ENCODE measurements at regions not wholly inside any gene's neighbourhood (a gene's known extent, or its start where the extent isn't known, plus 50 kb on each side); places are given as distances from the start of the nearest gene placed in this dataset.

GRCh38 chr4:81746071-81746470 lies 274.4 kb upstream of the RASGEF1B start:
- H3K9me3 ChIP-seq, result no peaks in the 10 kb centered on the region
- TF ChIP-seq EP300 (IDR thresholded peaks at IDR 0.05) (no peak), POLR2A (IDR thresholded peaks at IDR 0.05; ENCODE audit: low read depth) (no peak), CTCF (IDR thresholded peaks at IDR 0.05) (no peak), POLR2AphosphoS5 (IDR thresholded peaks at IDR 0.05) (no peak)
- H3K4me1 ChIP-seq, result peaks cover 0 to 5% (median 0%) of the 10 kb centered on the region in 4 donors
- DNase-seq (ENCODE audit: extremely low spot score), result no peak
- no peak overlapping the region for H3K4me3 ChIP-seq
- no peaks in the 10 kb centered on the region for H3K27me3 ChIP-seq
- WGBS, result 90% methylated on average over 2 of the region's 2 CpGs
- no peak overlapping the region for H3K27ac ChIP-seq (replicated peaks in 1 of 4)
- no peaks in the 10 kb centered on the region for H3K36me3 ChIP-seq
- intact Hi-C loops (cut with DNase I), result no loop called here

- H3K27ac ChIP-seq (replicated peaks in 1 of 4), result no peak overlapping the region
- 47% methylated on average over 3 of the region's 3 CpGs for WGBS
- intact Hi-C loops (cut with DNase I), result no loop called here
Observed at GRCh38 chr4:81745050-81745449, 273.3 kb upstream of the RASGEF1B start.

GRCh38 chr4:81743731-81744435 lies 272.2 kb upstream of the RASGEF1B start:
- WGBS, result 92% methylated on average over 9 of the region's 9 CpGs
- H3K9me3 ChIP-seq, result no peaks in the 10 kb centered on the region
- H3K27ac ChIP-seq (replicated peaks in 1 of 4), result no peak overlapping the region
- intact Hi-C loops (cut with DNase I), result no loop called here
- TF ChIP-seq CTCF (IDR thresholded peaks at IDR 0.05), result no peak
- TF ChIP-seq EP300 (IDR thresholded peaks at IDR 0.05), result no peak
- TF ChIP-seq POLR2A (IDR thresholded peaks at IDR 0.05; ENCODE audit: low read depth), result no peak
- no peak for TF ChIP-seq POLR2AphosphoS5 (IDR thresholded peaks at IDR 0.05)
- no peak for DNase-seq (ENCODE audit: extremely low spot score)
- no peaks in the 10 kb centered on the region for H3K27me3 ChIP-seq
- H3K4me1 ChIP-seq, result peaks cover 0 to 13% (median 3%) of the 10 kb centered on the region in 4 donors
- no peaks in the 10 kb centered on the region for H3K36me3 ChIP-seq
- no peak overlapping the region for H3K4me3 ChIP-seq

More at GRCh38 chr4:81745050-81745449, 273.3 kb upstream of the RASGEF1B start:
- TF ChIP-seq POLR2A (IDR thresholded peaks at IDR 0.05; ENCODE audit: low read depth), result no peak
- no peak for TF ChIP-seq EP300 (IDR thresholded peaks at IDR 0.05)
- TF ChIP-seq POLR2AphosphoS5 (IDR thresholded peaks at IDR 0.05), result no peak
- TF ChIP-seq CTCF (IDR thresholded peaks at IDR 0.05), result no peak
- Histone ChIP-seq H3K4me3 (no peak overlapping the region), H3K27me3 (no peaks in the 10 kb centered on the region), H3K9me3 (no peaks in the 10 kb centered on the region), H3K4me1 (peaks cover 0 to 13% (median 3%) of the 10 kb centered on the region in 4 donors), H3K36me3 (no peaks in the 10 kb centered on the region)
- no peak for DNase-seq (ENCODE audit: extremely low spot score)

- H3K27ac ChIP-seq (replicated peaks in 1 of 4), result no peak overlapping the region
- H3K27me3 ChIP-seq, result no peaks in the 10 kb centered on the region
- intact Hi-C loops (cut with DNase I), result no loop called here
- H3K4me1 ChIP-seq, result peaks cover 0 to 13% (median 3%) of the 10 kb centered on the region in 4 donors
- H3K36me3 ChIP-seq, result no peaks in the 10 kb centered on the region
- no peak overlapping the region for H3K4me3 ChIP-seq
- no peak for DNase-seq (ENCODE audit: extremely low spot score)
- TF ChIP-seq POLR2AphosphoS5 (IDR thresholded peaks at IDR 0.05), result no peak
- TF ChIP-seq POLR2A (IDR thresholded peaks at IDR 0.05; ENCODE audit: low read depth), result no peak
- TF ChIP-seq CTCF (IDR thresholded peaks at IDR 0.05), result no peak
- TF ChIP-seq EP300 (IDR thresholded peaks at IDR 0.05), result no peak
- H3K9me3 ChIP-seq, result no peaks in the 10 kb centered on the region
Observed at GRCh38 chr4:81740487-81740886, 268.8 kb upstream of the RASGEF1B start.

GRCh38 chr4:81738891-81739290 lies 267.2 kb upstream of the RASGEF1B start:
- Histone ChIP-seq H3K4me1 (peaks cover 0 to 13% (median 3%) of the 10 kb centered on the region in 4 donors), H3K27me3 (no peaks in the 10 kb centered on the region), H3K9me3 (no peaks in the 10 kb centered on the region), H3K36me3 (no peaks in the 10 kb centered on the region), H3K4me3 (no peak overlapping the region), H3K27ac (replicated peaks in 1 of 4) (no peak overlapping the region)
- intact Hi-C loops (cut with DNase I), result no loop called here
- TF ChIP-seq POLR2AphosphoS5 (IDR thresholded peaks at IDR 0.05) (no peak), POLR2A (IDR thresholded peaks at IDR 0.05; ENCODE audit: low read depth) (no peak), CTCF (IDR thresholded peaks at IDR 0.05) (no peak), EP300 (IDR thresholded peaks at IDR 0.05) (no peak)
- no peak for DNase-seq (ENCODE audit: extremely low spot score)
